ENCODE measurements at regions not wholly inside any gene's neighbourhood (a gene's known extent, or its start where the extent isn't known, plus 50 kb on each side); places are given as distances from the start of the nearest gene placed in this dataset.

- H3K4me3 ChIP-seq (ENCODE audit: low read length): no peak overlapping the region
- no peak for TF ChIP-seq CTCF (conservative IDR thresholded peaks at IDR 0.05; ENCODE audit: low read depth, low read length)
- DNase-seq (ENCODE audit: low read depth): no peak
Measured at GRCh38 chr12:113688313-113688712, 216.6 kb upstream of the LHX5 start.

- no peak for DNase-seq (ENCODE audit: low read depth)
- H3K4me3 ChIP-seq (ENCODE audit: low read length): no peak overlapping the region
- TF ChIP-seq CTCF (conservative IDR thresholded peaks at IDR 0.05; ENCODE audit: low read depth, low read length): no peak
Measured at GRCh38 chr12:113684908-113685782, 213.5 kb upstream of the LHX5 start.

- H3K4me3 ChIP-seq (ENCODE audit: low read length): no peak overlapping the region
- DNase-seq (ENCODE audit: low read depth): no peak
- TF ChIP-seq CTCF (conservative IDR thresholded peaks at IDR 0.05; ENCODE audit: low read depth, low read length): no peak
Measured at GRCh38 chr12:113684053-113684907, 212.6 kb upstream of the LHX5 start.

- DNase-seq (ENCODE audit: low read depth): no peak
- H3K4me3 ChIP-seq (ENCODE audit: low read length): no peak overlapping the region
- TF ChIP-seq CTCF (conservative IDR thresholded peaks at IDR 0.05; ENCODE audit: low read depth, low read length): no peak
Measured at GRCh38 chr12:113683574-113683973, 211.9 kb upstream of the LHX5 start.

- TF ChIP-seq CTCF (conservative IDR thresholded peaks at IDR 0.05; ENCODE audit: low read depth, low read length): no peak
- DNase-seq (ENCODE audit: low read depth): no peak
- H3K4me3 ChIP-seq (ENCODE audit: low read length): no peak overlapping the region
Measured at GRCh38 chr12:113680868-113681267, 209.2 kb upstream of the LHX5 start.

GRCh38 chr12:113678223-113679119 is 206.8 kb upstream of the LHX5 start:
- TF ChIP-seq CTCF (conservative IDR thresholded peaks at IDR 0.05; ENCODE audit: low read depth, low read length): no peak
- H3K4me3 ChIP-seq (ENCODE audit: low read length): no peak overlapping the region
- no peak for DNase-seq (ENCODE audit: low read depth)
